Heart left ventricle (tissue), 16 donors: ENCODE measurements at regions not wholly inside any gene's neighbourhood (a gene's known extent, or its start where the extent isn't known, plus 50 kb on each side); places are given as distances from the start of the nearest gene placed in this dataset.

ENCODE experiments used
- ATAC-seq, 4 donors: fragments of 200-7000 bp; cut with Tn5 transposase; one replicate each; pipeline ENCODE4 v1.9.1; 2020 to 2022; ENCODE audit warnings: moderate library complexity in 4 of 4, mild to moderate bottlenecking in 3 of 4, moderate number of reproducible peaks in 1 of 4
- DNase-seq, 5 donors: peaks; one replicate each; pipeline ENCODE4 v3.0.0-alpha.2; 2020
- H3K27ac ChIP-seq, 12 donors: fragments of 200-600 bp; sonication (generic) in 4 of 12; one replicate each; pipeline versions ENCODE4 v1.5.0 to v1.8.0; 2016 to 2022; ENCODE audit warnings: mild to moderate bottlenecking in 2 of 12
- H3K27me3 ChIP-seq, 9 donors: fragments of 200-600 bp; sonication (generic) in 2 of 9; one replicate each; pipeline versions ENCODE4 v1.5.1 to v1.8.0; 2016 to 2022; ENCODE audit warnings: mild to moderate bottlenecking in 3 of 9
- H3K36me3 ChIP-seq, 9 donors: fragments of 200-600 bp; sonication (generic) in 2 of 9; one replicate each; pipeline versions ENCODE4 v1.5.0 to v1.8.0; 2018 to 2022; ENCODE audit warnings: mild to moderate bottlenecking in 2 of 9
- H3K4me1 ChIP-seq, 12 donors: fragments of 200-600 bp; sonication (generic) in 4 of 12; one replicate each; pipeline versions ENCODE4 v1.5.0 to v1.8.0; 2016 to 2022; ENCODE audit warnings: mild to moderate bottlenecking in 3 of 12
- H3K4me3 ChIP-seq, 12 donors: fragments of 200-600 bp; sonication (generic) in 4 of 12; one replicate each; pipeline versions ENCODE4 v1.5.0 to v1.8.0; 2017 to 2022; ENCODE audit warnings: mild to moderate bottlenecking in 9 of 12, moderate library complexity in 4 of 12
- H3K9me3 ChIP-seq, 12 donors: fragments of 200-600 bp; sonication (generic) in 4 of 12; one replicate each; pipeline versions ENCODE4 v1.5.0 to v1.8.0; 2016 to 2022; ENCODE audit warnings: mild to moderate bottlenecking in 1 of 12
- POLR2A ChIP-seq, 2 donors: fragments of 450-650 bp; IDR thresholded peaks; one replicate each; pipeline ENCODE4 v1.6.1; 2017; ENCODE audit warnings: antibody characterized with exemption in 2 of 2, mild to moderate bottlenecking in 2 of 2, moderate library complexity in 2 of 2
- WGBS, 4 donors: extraction: QIAGEN DNeasy Blood & Tissue Kit in 2 of 4; methylation state at CpG; one replicate each; pipeline versions ENCODE4 v1.1.5 to v1.1.7; 2013 to 2018; 5-methylcytosine and 5-hydroxymethylcytosine counted together
- intact Hi-C, 10 donors: fragments of 100-400 bp; cut with DNase I; formaldehyde crosslinking; loops; one replicate each; pipeline versions ENCODE4 v1.11.1 to v1.14.2; 2022
- TF ChIP-seq, protein P1 (sequence below), 12 donors: fragments of 200-600 bp; sonication (generic) in 4 of 12; IDR thresholded peaks; one replicate each; pipeline versions ENCODE4 v1.5.0 to v1.8.0; 2018 to 2022; ENCODE audit warnings: antibody characterized with exemption in 12 of 12, mild to moderate bottlenecking in 5 of 12
- donor health status: ischemic (EF 13 %, LVEDD 7.1; RV severe dilation, severe dysfunction).
- donor health status: healthy with polysubstance abuse.
- donor health status: DM: no; HTN: yes; CAD: no.
- donor health status: DM: no; HTN: no; CAD: no.
- donor health status: ischemic (EF 25% LVEDD 6.9; RV normal size, moderate dysfunction).
- donor health status: ischemic (EF 25% LVEDD 5.7; RV mildly dilated, moderate dysfunction).
- donor health status: healthy.
- donor health status: DM: yes; HTN: yes; CAD: no.
- donor health status: ischemic (EF 35%, LVEDD 5.7; RV mildly dilated, moderate dysfunction).
- donor health status: nonischemic (EF 11% LVEDD 7.7; RV severe dilation, severe dysfunction).
- donor health status: DM: yes; HTN: yes; CAD: no.
- donor health status: PGD.
- donor health status: ischemic (EF 29% LVEDD 5.4; RV normal size, mild dysfunction).
- donor health status: nonischemic (EF 23%, LVEDD 6.1; RV moderate dilation, normal function).

DNA sequence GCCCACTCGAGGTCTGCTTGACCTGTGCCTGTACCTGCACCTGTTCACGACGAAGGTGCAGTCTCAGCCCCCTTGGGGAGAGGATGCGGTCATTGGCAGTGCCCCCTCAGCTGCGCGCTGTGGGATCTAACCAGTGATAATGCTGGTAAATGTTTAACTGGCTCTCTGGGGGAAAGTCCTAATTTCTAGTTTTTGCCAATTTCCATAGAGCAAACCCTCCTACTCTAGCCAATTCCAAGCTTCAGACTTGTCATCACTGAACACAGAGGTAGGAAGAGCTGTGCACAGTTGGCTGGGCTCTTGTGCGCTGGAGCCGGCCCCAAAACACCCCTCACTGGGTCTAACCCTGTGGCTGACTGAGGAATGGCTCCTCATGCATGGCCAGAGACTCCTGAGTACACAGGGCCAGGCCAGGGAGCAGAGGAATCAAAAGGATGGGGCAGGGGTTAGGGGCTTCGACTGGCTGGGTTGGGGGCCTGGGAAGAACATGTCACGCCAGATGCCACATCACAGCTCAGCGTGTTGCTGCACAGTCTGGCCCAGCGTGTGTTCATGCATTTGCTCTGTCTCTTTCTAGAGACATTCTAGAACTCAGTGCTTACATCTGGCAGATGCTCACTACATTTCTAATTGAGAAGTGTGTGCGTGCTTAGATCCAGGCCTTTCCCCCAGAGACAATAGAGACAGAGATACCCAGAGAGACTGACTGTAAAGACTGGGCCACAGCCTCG is 270.8 kb downstream of the BCOR start:
- TF ChIP-seq, protein P1, sequence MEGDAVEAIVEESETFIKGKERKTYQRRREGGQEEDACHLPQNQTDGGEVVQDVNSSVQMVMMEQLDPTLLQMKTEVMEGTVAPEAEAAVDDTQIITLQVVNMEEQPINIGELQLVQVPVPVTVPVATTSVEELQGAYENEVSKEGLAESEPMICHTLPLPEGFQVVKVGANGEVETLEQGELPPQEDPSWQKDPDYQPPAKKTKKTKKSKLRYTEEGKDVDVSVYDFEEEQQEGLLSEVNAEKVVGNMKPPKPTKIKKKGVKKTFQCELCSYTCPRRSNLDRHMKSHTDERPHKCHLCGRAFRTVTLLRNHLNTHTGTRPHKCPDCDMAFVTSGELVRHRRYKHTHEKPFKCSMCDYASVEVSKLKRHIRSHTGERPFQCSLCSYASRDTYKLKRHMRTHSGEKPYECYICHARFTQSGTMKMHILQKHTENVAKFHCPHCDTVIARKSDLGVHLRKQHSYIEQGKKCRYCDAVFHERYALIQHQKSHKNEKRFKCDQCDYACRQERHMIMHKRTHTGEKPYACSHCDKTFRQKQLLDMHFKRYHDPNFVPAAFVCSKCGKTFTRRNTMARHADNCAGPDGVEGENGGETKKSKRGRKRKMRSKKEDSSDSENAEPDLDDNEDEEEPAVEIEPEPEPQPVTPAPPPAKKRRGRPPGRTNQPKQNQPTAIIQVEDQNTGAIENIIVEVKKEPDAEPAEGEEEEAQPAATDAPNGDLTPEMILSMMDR (IDR thresholded peaks at IDR 0.05): no peak
- no peak for TF ChIP-seq POLR2A (IDR thresholded peaks at IDR 0.05)
- WGBS, 4 donors: 77 to 90% (median 83%) methylated on average over 13 to 14 of the region's 14 CpGs
- H3K27ac ChIP-seq: no peak overlapping the region
- peaks cover 0 to 10% (median 0%) of the 10 kb centered on the region in 12 donors for H3K9me3 ChIP-seq
- DNase-seq (no peak), ATAC-seq (no peak)
- no peak overlapping the region for H3K4me3 ChIP-seq
- no peaks in the 10 kb centered on the region for H3K4me1 ChIP-seq
- intact Hi-C loops: loop anchor here in 5 of 10 donors (10.0 kb wide), 5 partner anchors 68 to 438 kb away; no protein-coding TSS in a partner anchor
- no peaks in the 10 kb centered on the region for H3K36me3 ChIP-seq
- H3K27me3 ChIP-seq: peaks cover 0 to 8% (median 0%) of the 10 kb centered on the region in 9 donors

DNA sequence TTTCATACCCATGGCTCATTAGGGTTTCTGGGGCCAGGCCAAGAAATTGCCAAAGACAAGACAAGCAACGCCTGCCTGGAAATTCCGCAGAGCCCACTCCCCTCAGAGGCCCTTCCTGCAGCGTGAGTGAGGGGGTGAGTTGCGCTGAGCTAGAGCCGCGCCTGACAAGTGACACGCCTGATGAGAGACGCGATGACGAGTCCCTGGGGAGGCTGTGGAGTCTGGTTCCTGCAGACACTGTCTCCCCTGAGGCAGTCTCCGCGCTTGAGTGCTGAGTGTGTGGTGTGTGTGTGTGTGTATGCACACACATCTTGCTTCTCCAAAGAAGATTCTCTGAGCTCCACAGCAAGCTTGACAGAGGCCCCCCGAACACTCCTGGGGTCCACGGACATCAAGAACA is 269.8 kb downstream of the BCOR start:
- Histone ChIP-seq H3K27ac (no peak overlapping the region), H3K4me3 (no peak overlapping the region), H3K36me3 (no peaks in the 10 kb centered on the region), H3K4me1 (no peaks in the 10 kb centered on the region), H3K27me3 (peaks cover 0 to 5% (median 0%) of the 10 kb centered on the region in 9 donors), H3K9me3 (peaks cover 0 to 5% (median 0%) of the 10 kb centered on the region in 12 donors)
- TF ChIP-seq POLR2A (IDR thresholded peaks at IDR 0.05): no peak
- TF ChIP-seq, protein P1 (IDR thresholded peaks at IDR 0.05): no peak
- ATAC-seq: no peak
- DNase-seq: peak in 2 of 5 donors; percentile 20 to 52
- 74 to 82% (median 77%) methylated on average over 10 to 14 of the region's 14 CpGs for whole genome bisulfite sequencing, 4 donors
- intact Hi-C loops: loop anchor here in 5 of 10 donors (10.0 kb wide), 5 partner anchors 67 to 437 kb away; no protein-coding TSS in a partner anchor

DNA sequence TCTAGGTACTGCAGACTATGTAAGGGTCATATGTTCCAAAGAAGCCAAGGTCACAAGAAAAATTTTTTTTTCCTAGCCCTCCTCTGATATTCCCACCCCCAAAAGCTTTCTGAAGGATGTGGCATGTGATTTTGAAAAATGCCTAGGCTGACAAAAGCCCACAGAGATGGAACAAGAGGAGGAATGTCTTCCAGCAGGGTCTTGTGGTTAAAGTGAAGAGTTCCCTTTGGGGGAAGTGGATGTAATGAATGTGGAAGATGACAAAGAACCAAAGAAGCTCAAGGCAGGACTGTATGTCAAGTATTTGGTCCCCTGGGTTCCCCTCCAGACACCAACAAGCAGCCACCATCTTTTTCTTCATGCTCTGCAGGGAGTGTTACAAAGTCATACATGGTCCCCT is 268.8 kb downstream of the BCOR start:
- intact Hi-C loops: loop anchor here in 5 of 10 donors (10.0 kb wide), 5 partner anchors 66 to 436 kb away; no protein-coding TSS in a partner anchor
- no peak for DNase-seq
- Histone ChIP-seq H3K4me1 (no peaks in the 10 kb centered on the region), H3K4me3 (no peak overlapping the region), H3K27me3 (peaks cover 0 to 7% (median 0%) of the 10 kb centered on the region in 9 donors), H3K36me3 (no peaks in the 10 kb centered on the region), H3K27ac (no peak overlapping the region), H3K9me3 (peaks cover 0 to 5% (median 0%) of the 10 kb centered on the region in 12 donors)
- TF ChIP-seq, protein P1 (IDR thresholded peaks at IDR 0.05): no peak
- no peak for TF ChIP-seq POLR2A (IDR thresholded peaks at IDR 0.05)
- no peak for ATAC-seq

DNA sequence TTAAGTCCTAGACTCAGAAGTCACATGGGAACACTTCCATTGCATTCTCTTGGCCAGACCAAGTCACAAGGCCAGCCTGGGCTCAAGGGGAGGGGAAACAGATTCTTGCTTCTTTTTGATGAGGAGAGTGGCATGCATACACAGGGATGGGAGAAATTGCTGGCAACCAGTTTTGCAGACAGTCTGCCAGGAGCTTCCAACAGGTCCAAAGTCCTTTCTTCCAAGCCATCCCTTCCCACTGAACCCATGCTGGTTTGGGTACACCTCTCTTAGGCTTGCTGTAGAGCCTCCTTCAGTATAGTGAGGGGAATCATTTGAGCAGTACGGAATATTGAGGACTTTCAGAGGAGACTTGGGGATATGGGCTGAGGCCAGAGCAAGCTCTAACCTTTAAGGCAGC is 267.8 kb downstream of the BCOR start:
- 77 to 92% (median 87%) methylated on average over 1 of the region's 1 CpG for WGBS, 4 donors
- ATAC-seq (no peak), DNase-seq (no peak)
- H3K4me3 ChIP-seq: no peak overlapping the region
- intact Hi-C loops: loop anchor here in 5 of 10 donors (10.0 kb wide), 5 partner anchors 65 to 435 kb away; no protein-coding TSS in a partner anchor
- H3K36me3 ChIP-seq: no peaks in the 10 kb centered on the region
- peaks cover 0 to 5% (median 0%) of the 10 kb centered on the region in 12 donors for H3K9me3 ChIP-seq
- H3K27me3 ChIP-seq: peaks cover 0 to 7% (median 0%) of the 10 kb centered on the region in 9 donors
- TF ChIP-seq POLR2A (IDR thresholded peaks at IDR 0.05): no peak
- TF ChIP-seq, protein P1 (IDR thresholded peaks at IDR 0.05): no peak
- no peaks in the 10 kb centered on the region for H3K4me1 ChIP-seq
- H3K27ac ChIP-seq: no peak overlapping the region
